ENCODE measurements at regions not wholly inside any gene's neighbourhood (a gene's known extent, or its start where the extent isn't known, plus 50 kb on each side); places are given as distances from the start of the nearest gene placed in this dataset.
"Not testable (repeated sequence)": the region's sequence is repeated elsewhere in the genome, so short reads cannot be mapped to it uniquely, and the experiment has no call there.

DNA sequence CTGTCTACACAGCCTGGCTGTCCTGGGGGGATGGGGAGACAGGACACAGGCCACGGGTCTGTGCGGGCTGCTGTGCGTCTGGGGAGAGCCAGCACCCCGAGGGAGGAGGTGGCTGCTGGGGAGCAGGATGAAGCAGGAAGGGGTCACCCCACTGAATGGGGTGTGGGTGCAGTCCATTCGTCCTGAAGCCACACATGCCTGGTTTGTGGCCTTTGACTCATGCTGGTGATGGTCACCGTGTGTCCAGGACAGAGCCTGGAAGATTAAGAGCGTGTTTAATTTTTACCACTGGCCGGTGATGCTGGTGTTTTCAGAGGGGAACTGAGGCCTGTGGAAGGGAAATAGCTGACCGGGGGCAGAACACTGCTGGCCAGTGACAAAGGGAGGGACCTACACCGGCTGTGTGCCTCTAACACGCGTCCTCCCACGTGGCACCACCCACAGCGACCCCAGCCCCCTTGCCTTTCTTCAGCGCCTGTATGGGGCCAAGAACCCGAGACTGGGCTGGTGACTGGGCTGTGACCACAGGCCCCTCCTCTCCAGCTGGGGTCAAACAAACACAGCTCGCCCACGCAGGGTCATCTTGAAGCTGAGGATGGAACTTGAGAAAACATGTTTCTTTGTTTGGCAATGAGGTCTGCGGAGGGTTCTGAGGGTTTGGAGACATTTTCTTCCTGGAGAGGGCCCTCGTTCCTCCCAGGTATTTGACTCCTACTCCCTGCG lies 99.5 kb upstream of the LRPAP1 start:
- TF ChIP-seq, protein P1, sequence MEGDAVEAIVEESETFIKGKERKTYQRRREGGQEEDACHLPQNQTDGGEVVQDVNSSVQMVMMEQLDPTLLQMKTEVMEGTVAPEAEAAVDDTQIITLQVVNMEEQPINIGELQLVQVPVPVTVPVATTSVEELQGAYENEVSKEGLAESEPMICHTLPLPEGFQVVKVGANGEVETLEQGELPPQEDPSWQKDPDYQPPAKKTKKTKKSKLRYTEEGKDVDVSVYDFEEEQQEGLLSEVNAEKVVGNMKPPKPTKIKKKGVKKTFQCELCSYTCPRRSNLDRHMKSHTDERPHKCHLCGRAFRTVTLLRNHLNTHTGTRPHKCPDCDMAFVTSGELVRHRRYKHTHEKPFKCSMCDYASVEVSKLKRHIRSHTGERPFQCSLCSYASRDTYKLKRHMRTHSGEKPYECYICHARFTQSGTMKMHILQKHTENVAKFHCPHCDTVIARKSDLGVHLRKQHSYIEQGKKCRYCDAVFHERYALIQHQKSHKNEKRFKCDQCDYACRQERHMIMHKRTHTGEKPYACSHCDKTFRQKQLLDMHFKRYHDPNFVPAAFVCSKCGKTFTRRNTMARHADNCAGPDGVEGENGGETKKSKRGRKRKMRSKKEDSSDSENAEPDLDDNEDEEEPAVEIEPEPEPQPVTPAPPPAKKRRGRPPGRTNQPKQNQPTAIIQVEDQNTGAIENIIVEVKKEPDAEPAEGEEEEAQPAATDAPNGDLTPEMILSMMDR (conservative IDR thresholded peaks at IDR 0.05): not testable (repeated sequence)
- TF ChIP-seq ZFX (IDR thresholded peaks at IDR 0.05): not testable (repeated sequence)

All from C4-2B (cell line).